Gastroesophageal sphincter (tissue), 4 donors: ENCODE measurements at regions not wholly inside any gene's neighbourhood (a gene's known extent, or its start where the extent isn't known, plus 50 kb on each side); places are given as distances from the start of the nearest gene placed in this dataset.

Source experiments
- ATAC-seq: fragments of 150-250 bp; one replicate; pipeline ENCODE4 v1.9.1; 2016; ENCODE audit warnings: mild to moderate bottlenecking, moderate library complexity
- H3K27ac ChIP-seq, 4 donors: fragments of 200-600 bp; sonication (generic) in 3 of 4; 1 replicate in 3 of 4; 2 replicates in 1 of 4; pipeline ENCODE4 v1.5.1; 2016 to 2019
- H3K27me3 ChIP-seq: fragments of 200-600 bp; sonication (generic); one replicate; pipeline ENCODE4 v1.5.1; 2019
- H3K36me3 ChIP-seq, 2 donors: fragments of 200-600 bp; sonication (generic); one replicate each; pipeline ENCODE4 v1.5.1; 2019; ENCODE audit warnings: control low read depth in 1 of 2
- H3K4me1 ChIP-seq, 3 donors: fragments of 200-600 bp; sonication (generic); 1 replicate in 2 of 3; 2 replicates in 1 of 3; pipeline ENCODE4 v1.5.1; 2016 to 2019; ENCODE audit warnings: control low read depth in 2 of 3
- H3K4me3 ChIP-seq, 2 donors: fragments of 200-600 bp; sonication (generic); one replicate each; pipeline ENCODE4 v1.5.1; 2019; ENCODE audit warnings: mild to moderate bottlenecking in 1 of 2, moderate library complexity in 1 of 2
- H3K9me3 ChIP-seq, 3 donors: fragments of 200-600 bp; sonication (generic); one replicate each; pipeline ENCODE4 v1.5.1; 2017 to 2019; ENCODE audit warnings: control low read depth in 2 of 3
- CTCF ChIP-seq, 4 experiments: fragments of 200-600 bp in 2 of 4; fragments of 450-650 bp in 2 of 4; sonication (generic) in 1 of 4; IDR thresholded peaks; one replicate each; pipeline ENCODE4 v1.5.1; 2017 to 2019; ENCODE audit warnings: antibody characterized with exemption in 4 of 4, mild to moderate bottlenecking in 2 of 4, moderate library complexity in 2 of 4
- EP300 ChIP-seq: sonication (generic); formaldehyde crosslinking; IDR thresholded peaks from one replicate; pipeline ENCODE4 v1.6.1; 2017; ENCODE audit warnings: antibody characterized with exemption, mild to moderate bottlenecking
- POLR2A ChIP-seq, 2 donors: fragments of 450-650 bp; IDR thresholded peaks; one replicate each; pipeline ENCODE4 v1.6.1; 2017; ENCODE audit warnings: antibody characterized with exemption in 2 of 2, mild to moderate bottlenecking in 2 of 2, moderate library complexity in 1 of 2
- POLR2AphosphoS5 ChIP-seq: sonication (generic); formaldehyde crosslinking; IDR thresholded peaks from one replicate; pipeline ENCODE4 v1.6.1; 2017; ENCODE audit warnings: antibody characterized with exemption
- WGBS, 2 donors: methylation state at CpG; one replicate each; pipeline ENCODE4 v1.1.5; 2018; ENCODE audit warnings: low coverage in 1 of 2; 5-methylcytosine and 5-hydroxymethylcytosine counted together

GRCh38 chr5:104178066-104178465 is 615.5 kb upstream of the NUDT12 start:
- no peak overlapping the region for H3K4me3 ChIP-seq
- 88 to 96% methylated on average over 6 to 8 of the region's 8 CpGs for WGBS, 2 donors
- no peak for ATAC-seq
- no peaks in the 10 kb centered on the region for H3K4me1 ChIP-seq
- TF ChIP-seq POLR2A (IDR thresholded peaks at IDR 0.05), result no peak
- no peak for TF ChIP-seq CTCF (IDR thresholded peaks at IDR 0.05)
- no peak for TF ChIP-seq EP300
- TF ChIP-seq POLR2AphosphoS5, result no peak
- no peak overlapping the region for H3K27ac ChIP-seq
- no peaks in the 10 kb centered on the region for H3K27me3 ChIP-seq
- H3K36me3 ChIP-seq, result no peaks in the 10 kb centered on the region
- peaks cover 0 to 21% (median 0%) of the 10 kb centered on the region in 3 donors for H3K9me3 ChIP-seq

GRCh38 chr5:104177651-104178050 is 615.1 kb upstream of the NUDT12 start:
- ATAC-seq, result no peak
- H3K9me3 ChIP-seq, result peaks cover 0 to 21% (median 0%) of the 10 kb centered on the region in 3 donors
- no peaks in the 10 kb centered on the region for H3K27me3 ChIP-seq
- 83 to 86% methylated on average over 2 of the region's 2 CpGs for WGBS, 2 donors
- no peak for TF ChIP-seq POLR2A (IDR thresholded peaks at IDR 0.05)
- TF ChIP-seq EP300, result no peak
- TF ChIP-seq CTCF (IDR thresholded peaks at IDR 0.05), result no peak
- no peak for TF ChIP-seq POLR2AphosphoS5
- no peak overlapping the region for H3K4me3 ChIP-seq
- no peaks in the 10 kb centered on the region for H3K36me3 ChIP-seq
- no peak overlapping the region for H3K27ac ChIP-seq
- H3K4me1 ChIP-seq, result no peaks in the 10 kb centered on the region

GRCh38 chr5:104172976-104173375 is 610.4 kb upstream of the NUDT12 start:
- Histone ChIP-seq H3K4me3 (no peak overlapping the region), H3K27me3 (no peaks in the 10 kb centered on the region), H3K4me1 (no peaks in the 10 kb centered on the region), H3K36me3 (no peaks in the 10 kb centered on the region), H3K27ac (no peak overlapping the region), H3K9me3 (no peaks in the 10 kb centered on the region)
- 80 to 82% methylated on average over 4 to 5 of the region's 5 CpGs for WGBS, 2 donors
- no peak for ATAC-seq
- TF ChIP-seq EP300, result no peak

GRCh38 chr5:104171958-104172690 is 609.5 kb upstream of the NUDT12 start:
- H3K9me3 ChIP-seq, result no peaks in the 10 kb centered on the region
- 81 to 88% methylated on average over 3 of the region's 3 CpGs for WGBS, 2 donors
- TF ChIP-seq POLR2A (IDR thresholded peaks at IDR 0.05) (no peak), POLR2AphosphoS5 (no peak), CTCF (IDR thresholded peaks at IDR 0.05) (no peak), EP300 (no peak)
- no peaks in the 10 kb centered on the region for H3K4me1 ChIP-seq
- no peaks in the 10 kb centered on the region for H3K36me3 ChIP-seq
- ATAC-seq, result no peak
- no peaks in the 10 kb centered on the region for H3K27me3 ChIP-seq
- H3K4me3 ChIP-seq, result no peak overlapping the region
- no peak overlapping the region for H3K27ac ChIP-seq

GRCh38 chr5:104170926-104171325 is 608.3 kb upstream of the NUDT12 start:
- Histone ChIP-seq H3K9me3 (no peaks in the 10 kb centered on the region), H3K36me3 (no peaks in the 10 kb centered on the region), H3K27me3 (no peaks in the 10 kb centered on the region), H3K27ac (no peak overlapping the region), H3K4me3 (no peak overlapping the region), H3K4me1 (no peaks in the 10 kb centered on the region)
- no peak for ATAC-seq
- TF ChIP-seq CTCF (IDR thresholded peaks at IDR 0.05) (no peak), EP300 (no peak), POLR2A (IDR thresholded peaks at IDR 0.05) (no peak), POLR2AphosphoS5 (no peak)
